ENCODE measurements at regions not wholly inside any gene's neighbourhood (a gene's known extent, or its start where the extent isn't known, plus 50 kb on each side); places are given as distances from the start of the nearest gene placed in this dataset.

- Histone ChIP-seq H3K27me3 (no peaks in the 10 kb centered on the region), H3K27ac (no peak overlapping the region), H3K4me1 (ENCODE audit: insufficient read depth) (peaks cover 5% of the 10 kb centered on the region), H3K4me3 (no peak overlapping the region), H3K9me3 (no peaks in the 10 kb centered on the region), H3K36me3 (no peaks in the 10 kb centered on the region)
- no peak for DNase-seq
- no peak for TF ChIP-seq POLR2A (IDR thresholded peaks at IDR 0.05)
- TF ChIP-seq CTCF (IDR thresholded peaks at IDR 0.05) = no peak
- no peak for TF ChIP-seq EP300 (IDR thresholded peaks at IDR 0.05)
- intact Hi-C loops (cut with DNase I) = no loop called here
- WGBS, 3 donors = 52 to 60% (median 59%) methylated on average over 3 of the region's 3 CpGs
These were observed 61.6 kb upstream of the LAPTM5 start for GRCh38 chr1:30819244-30819571.

- Histone ChIP-seq H3K4me1 (ENCODE audit: insufficient read depth) (peaks cover 5% of the 10 kb centered on the region), H3K4me3 (no peak overlapping the region), H3K27ac (no peak overlapping the region), H3K9me3 (no peaks in the 10 kb centered on the region), H3K36me3 (no peaks in the 10 kb centered on the region), H3K27me3 (no peaks in the 10 kb centered on the region)
- WGBS, 3 donors = 50 to 57% (median 53%) methylated on average over 10 of the region's 10 CpGs
- intact Hi-C loops (cut with DNase I) = no loop called here
- DNase-seq = no peak
- TF ChIP-seq POLR2A (IDR thresholded peaks at IDR 0.05) (no peak), EP300 (IDR thresholded peaks at IDR 0.05) (no peak), CTCF (IDR thresholded peaks at IDR 0.05) (no peak)
These were observed 61.1 kb upstream of the LAPTM5 start for GRCh38 chr1:30818568-30819243.

- no peak for DNase-seq
- Histone ChIP-seq H3K36me3 (no peaks in the 10 kb centered on the region), H3K4me1 (ENCODE audit: insufficient read depth) (no peaks in the 10 kb centered on the region), H3K9me3 (no peaks in the 10 kb centered on the region), H3K27ac (no peak overlapping the region), H3K4me3 (no peak overlapping the region), H3K27me3 (no peaks in the 10 kb centered on the region)
- TF ChIP-seq POLR2A (IDR thresholded peaks at IDR 0.05) (no peak), CTCF (IDR thresholded peaks at IDR 0.05) (no peak), EP300 (IDR thresholded peaks at IDR 0.05) (no peak)
- 84 to 89% (median 88%) methylated on average over 3 of the region's 3 CpGs for WGBS, 3 donors
- intact Hi-C loops (cut with DNase I) = no loop called here
These were observed 60.0 kb upstream of the LAPTM5 start for GRCh38 chr1:30817548-30817947.

- no peaks in the 10 kb centered on the region for H3K27me3 ChIP-seq
- DNase-seq = no peak
These were observed 59.5 kb upstream of the LAPTM5 start for GRCh38 chr1:30817077-30817438.

More at GRCh38 chr1:30817077-30817438, 59.5 kb upstream of the LAPTM5 start:
- Histone ChIP-seq H3K9me3 (no peaks in the 10 kb centered on the region), H3K27ac (no peak overlapping the region), H3K4me1 (ENCODE audit: insufficient read depth) (no peaks in the 10 kb centered on the region), H3K36me3 (no peaks in the 10 kb centered on the region), H3K4me3 (no peak overlapping the region)
- 67 to 71% (median 70%) methylated on average over 5 of the region's 5 CpGs for WGBS, 3 donors
- no peak for TF ChIP-seq POLR2A (IDR thresholded peaks at IDR 0.05)
- no peak for TF ChIP-seq CTCF (IDR thresholded peaks at IDR 0.05)
- TF ChIP-seq EP300 (IDR thresholded peaks at IDR 0.05) = no peak
- intact Hi-C loops (cut with DNase I) = no loop called here
